Fibroblast of pulmonary artery (primary cell): ENCODE measurements at regions not wholly inside any gene's neighbourhood (a gene's known extent, or its start where the extent isn't known, plus 50 kb on each side); places are given as distances from the start of the nearest gene placed in this dataset.

Source experiments
- DNase-seq: peaks from one replicate; pipeline ENCODE4 v3.0.0-alpha.2; 2010; ENCODE audit warnings: low read depth
- H3K4me3 ChIP-seq: replicated peaks from 2 replicates; pipeline ENCODE4 v1.5.1; 2011; ENCODE audit warnings: low read depth, mild to moderate bottlenecking, control low read depth, low read length, moderate library complexity
- CTCF ChIP-seq: IDR thresholded peaks from 2 replicates; pipeline ENCODE4 v1.5.1; 2011; ENCODE audit warnings: mild to moderate bottlenecking, control low read depth, low read length, inconsistent platforms; ENCODE audit errors: missing control alignments

GRCh38 chr4:116880625-116881024, 204.8 kb downstream of the TRAM1L1 start:
- TF ChIP-seq CTCF, result no peak
- no peak for DNase-seq
- H3K4me3 ChIP-seq, result no peak overlapping the region

- no peak for TF ChIP-seq CTCF
- H3K4me3 ChIP-seq, result no peak overlapping the region
- DNase-seq, result no peak
These were observed 207.1 kb downstream of the TRAM1L1 start for GRCh38 chr4:116878280-116878679.

GRCh38 chr4:116877069-116877468, 208.3 kb downstream of the TRAM1L1 start:
- DNase-seq, result no peak
- no peak overlapping the region for H3K4me3 ChIP-seq
- no peak for TF ChIP-seq CTCF

GRCh38 chr4:116872941-116873340, 212.4 kb downstream of the TRAM1L1 start:
- no peak for DNase-seq
- no peak for TF ChIP-seq CTCF

GRCh38 chr4:116872308-116872707, 213.1 kb downstream of the TRAM1L1 start:
- TF ChIP-seq CTCF, result no peak
- DNase-seq, result no peak
- H3K4me3 ChIP-seq, result no peak overlapping the region

More at GRCh38 chr4:116872941-116873340, 212.4 kb downstream of the TRAM1L1 start:
- H3K4me3 ChIP-seq, result no peak overlapping the region

GRCh38 chr4:116870686-116871085, 214.7 kb downstream of the TRAM1L1 start:
- TF ChIP-seq CTCF, result no peak
- H3K4me3 ChIP-seq, result no peak overlapping the region
- DNase-seq, result no peak

- DNase-seq, result no peak
- no peak for TF ChIP-seq CTCF
- no peak overlapping the region for H3K4me3 ChIP-seq
These were observed 219.3 kb downstream of the TRAM1L1 start for GRCh38 chr4:116866106-116866505.
